Fibroblast of the aortic adventitia (primary cell): ENCODE measurements at regions not wholly inside any gene's neighbourhood (a gene's known extent, or its start where the extent isn't known, plus 50 kb on each side); places are given as distances from the start of the nearest gene placed in this dataset.
"Not testable (repeated sequence)": the region's sequence is repeated elsewhere in the genome, so short reads cannot be mapped to it uniquely, and the experiment has no call there.

Source experiments
- DNase-seq: peaks from one replicate; pipeline ENCODE4 v3.0.0-alpha.2; 2010; ENCODE audit warnings: low read depth
- H3K4me3 ChIP-seq: 2 replicates; pipeline ENCODE4 v1.5.1; 2011; ENCODE audit warnings: low read depth, mild to moderate bottlenecking, control low read depth, low read length, moderate library complexity
- TF ChIP-seq, protein P1 (sequence below): IDR thresholded peaks from 2 replicates; pipeline ENCODE4 v1.5.1; 2011; ENCODE audit warnings: mild to moderate bottlenecking, low read length, control low read depth, inconsistent platforms; ENCODE audit not compliant: insufficient read depth

DNA sequence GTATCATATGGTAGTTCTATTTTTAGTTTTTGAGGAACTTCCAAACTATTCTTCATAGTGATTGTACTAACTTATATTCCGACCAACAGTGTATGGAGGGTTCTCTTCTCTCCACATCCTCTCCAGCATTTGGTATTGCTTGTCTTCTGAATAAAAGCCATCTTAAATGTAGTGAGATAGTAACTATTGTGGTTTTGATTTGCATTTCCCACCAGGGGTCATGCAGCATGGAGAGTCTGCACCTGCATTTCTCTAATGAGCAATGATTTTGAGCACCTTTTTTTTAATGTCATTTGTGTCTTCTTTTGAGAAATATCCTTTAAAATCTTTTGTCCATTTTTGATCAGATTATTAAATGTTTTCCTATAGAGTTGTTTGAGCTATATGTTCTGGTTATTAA, 718.5 kb downstream of the ZBBX start:
- TF ChIP-seq, protein P1, sequence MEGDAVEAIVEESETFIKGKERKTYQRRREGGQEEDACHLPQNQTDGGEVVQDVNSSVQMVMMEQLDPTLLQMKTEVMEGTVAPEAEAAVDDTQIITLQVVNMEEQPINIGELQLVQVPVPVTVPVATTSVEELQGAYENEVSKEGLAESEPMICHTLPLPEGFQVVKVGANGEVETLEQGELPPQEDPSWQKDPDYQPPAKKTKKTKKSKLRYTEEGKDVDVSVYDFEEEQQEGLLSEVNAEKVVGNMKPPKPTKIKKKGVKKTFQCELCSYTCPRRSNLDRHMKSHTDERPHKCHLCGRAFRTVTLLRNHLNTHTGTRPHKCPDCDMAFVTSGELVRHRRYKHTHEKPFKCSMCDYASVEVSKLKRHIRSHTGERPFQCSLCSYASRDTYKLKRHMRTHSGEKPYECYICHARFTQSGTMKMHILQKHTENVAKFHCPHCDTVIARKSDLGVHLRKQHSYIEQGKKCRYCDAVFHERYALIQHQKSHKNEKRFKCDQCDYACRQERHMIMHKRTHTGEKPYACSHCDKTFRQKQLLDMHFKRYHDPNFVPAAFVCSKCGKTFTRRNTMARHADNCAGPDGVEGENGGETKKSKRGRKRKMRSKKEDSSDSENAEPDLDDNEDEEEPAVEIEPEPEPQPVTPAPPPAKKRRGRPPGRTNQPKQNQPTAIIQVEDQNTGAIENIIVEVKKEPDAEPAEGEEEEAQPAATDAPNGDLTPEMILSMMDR = no peak
- DNase-seq = no peak
- H3K4me3 ChIP-seq = no peak overlapping the region

DNA sequence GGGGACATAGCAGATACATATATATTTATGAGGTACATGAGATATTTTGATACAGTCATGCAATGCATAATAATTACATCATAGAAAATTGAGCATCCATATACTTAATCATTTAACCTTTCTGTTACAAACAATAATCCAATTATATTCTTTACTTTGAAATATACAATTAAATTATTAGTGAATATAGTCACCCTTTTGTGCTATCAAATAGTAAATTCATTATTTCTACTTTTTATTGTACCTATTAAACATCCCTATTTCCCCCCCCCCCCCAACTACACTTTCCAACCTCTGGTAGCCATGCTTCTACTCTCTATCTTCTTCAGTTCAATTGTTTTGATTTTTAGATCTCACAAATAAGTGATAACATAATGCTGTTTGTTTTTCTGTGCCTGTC, 719.1 kb downstream of the ZBBX start:
- no peak for DNase-seq
- TF ChIP-seq, protein P1 = no peak
- no peak overlapping the region for H3K4me3 ChIP-seq

DNA sequence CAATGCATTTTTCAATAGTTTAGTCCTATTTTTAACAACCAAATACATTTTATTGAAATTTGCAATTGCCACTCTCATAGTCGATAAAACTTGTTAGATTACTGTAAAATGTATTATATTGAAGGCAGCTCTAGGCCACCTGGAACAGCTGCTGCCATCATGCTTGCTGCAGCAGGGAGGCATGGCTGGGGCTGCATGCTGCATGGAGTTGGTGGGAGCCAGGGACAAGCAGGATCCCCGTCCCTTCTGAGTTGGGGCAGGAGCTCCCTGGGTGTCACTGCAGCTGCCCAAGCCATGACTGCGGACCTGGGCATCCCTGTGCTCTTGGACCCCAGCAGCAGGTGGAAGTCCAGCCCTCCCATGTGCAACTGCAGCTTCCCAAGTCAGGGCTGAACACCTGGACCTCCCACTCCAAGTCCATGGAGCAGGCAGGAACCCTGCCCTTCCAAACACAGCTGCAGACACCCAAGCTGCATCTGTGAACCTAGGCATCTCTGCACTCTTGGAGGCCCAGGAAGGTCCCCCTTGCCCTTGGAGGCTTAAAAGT, 742.0 kb downstream of the ZBBX start:
- H3K4me3 ChIP-seq = no peak overlapping the region
- TF ChIP-seq, protein P1 = no peak
- no peak for DNase-seq

DNA sequence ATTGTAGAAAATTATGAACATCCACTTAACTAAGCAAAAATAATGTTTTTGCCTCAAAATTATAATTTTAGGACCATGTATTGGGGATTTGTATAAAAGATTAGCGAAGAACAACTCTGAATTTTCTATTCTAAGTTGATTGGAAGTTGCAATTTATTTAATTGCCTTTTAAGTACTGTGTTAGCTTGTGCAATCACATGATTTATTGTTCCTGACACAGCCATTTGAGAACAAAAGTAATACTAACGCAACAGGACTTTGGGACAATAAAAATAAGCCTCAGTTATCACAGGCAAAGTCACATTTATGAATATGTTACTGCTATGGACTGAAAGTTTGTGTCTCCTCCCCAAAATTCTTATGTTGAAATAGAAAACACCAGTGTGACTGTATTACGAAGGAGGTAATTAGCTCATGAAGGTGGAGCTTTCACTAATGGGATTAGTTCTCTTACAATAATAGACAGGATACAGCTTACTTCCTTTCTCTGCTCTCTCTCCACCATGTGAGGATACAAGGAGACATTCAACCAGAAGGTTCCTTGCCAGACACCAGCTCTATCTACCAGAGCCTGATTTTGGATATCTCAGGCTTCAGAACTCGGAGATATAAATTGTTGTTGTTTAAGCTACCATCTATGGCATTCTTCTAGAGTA, 745.9 kb downstream of the ZBBX start:
- no peak for DNase-seq
- TF ChIP-seq, protein P1 = no peak
- no peak overlapping the region for H3K4me3 ChIP-seq

DNA sequence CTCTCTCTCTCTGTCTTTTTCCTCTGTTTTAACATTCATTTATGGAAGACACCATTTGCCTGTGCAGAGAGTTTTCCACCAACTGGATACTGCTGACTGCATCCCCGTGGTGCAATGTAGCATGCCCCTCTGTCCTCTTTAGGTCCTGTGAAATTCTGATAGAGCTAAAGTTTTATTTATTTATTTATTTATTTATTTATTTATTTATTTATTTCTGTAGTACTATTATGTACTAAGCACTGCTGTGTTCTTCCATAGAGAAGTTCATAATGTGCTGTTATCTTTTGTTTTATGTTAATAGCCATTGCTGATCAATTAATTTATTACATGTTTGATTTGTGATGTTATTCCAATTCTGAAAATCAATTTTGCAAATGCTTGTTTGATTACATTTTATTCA, 749.9 kb downstream of the ZBBX start:
- TF ChIP-seq, protein P1 = no peak
- no peak overlapping the region for H3K4me3 ChIP-seq
- no peak for DNase-seq

DNA sequence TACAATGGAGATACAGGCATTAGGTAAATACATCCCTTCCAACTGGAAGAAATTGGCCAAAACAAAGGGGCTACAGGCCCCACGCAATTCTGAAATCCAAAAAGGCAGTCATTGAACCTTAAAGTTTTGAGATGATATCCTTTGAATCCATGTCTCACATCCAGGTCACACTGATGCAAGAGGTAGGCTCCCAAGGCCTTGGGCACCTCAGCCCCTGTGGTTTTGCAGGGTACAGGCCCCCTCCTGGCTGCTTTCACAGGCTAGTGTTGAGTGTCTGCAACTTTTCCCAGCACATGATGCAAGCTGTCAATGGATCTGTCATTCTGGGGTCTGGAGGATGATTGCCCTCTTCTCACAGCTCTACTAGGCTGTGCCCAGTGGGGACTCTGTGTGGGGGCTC, 766.7 kb downstream of the ZBBX start:
- no peak overlapping the region for H3K4me3 ChIP-seq
- no peak for DNase-seq
- TF ChIP-seq, protein P1 = no peak

DNA sequence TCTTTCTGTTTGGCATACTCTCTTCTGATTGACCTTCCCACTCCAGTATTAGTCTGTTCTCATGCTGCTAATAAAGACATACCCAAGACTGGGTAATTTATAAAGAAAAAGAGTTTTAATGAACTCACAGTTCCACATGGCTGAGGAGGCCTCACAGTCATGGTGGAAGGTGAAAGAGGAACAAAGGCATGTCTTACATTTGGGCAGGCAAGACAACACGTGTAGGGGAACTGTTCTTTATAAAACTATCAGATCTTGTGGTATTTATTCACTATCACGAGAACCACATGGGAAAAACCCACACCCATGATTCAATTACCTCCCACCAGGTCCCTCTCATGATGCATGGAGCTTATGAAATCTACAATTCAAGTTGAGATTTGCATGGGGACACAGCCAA, 767.3 kb downstream of the ZBBX start:
- DNase-seq, H3K4me3 ChIP-seq: not testable (repeated sequence)
